HepG2 (cell line): ENCODE measurements at regions not wholly inside any gene's neighbourhood (a gene's known extent, or its start where the extent isn't known, plus 50 kb on each side); places are given as distances from the start of the nearest gene placed in this dataset.

ENCODE experiments used
- ATAC-seq: fragments of 200-7000 bp; cut with Tn5 transposase; 3 replicates; pipeline ENCODE4 v1.9.1; 2020; ENCODE audit warnings: mild to moderate bottlenecking, moderate library complexity
- BruUV-seq: library from RNA; stranded (reverse); fragments of 400-500 nt; replicated peaks from 2 replicates; lab custom pipeline; 2021; lab: Mats Ljungman, UMichigan
- CTCF ChIA-PET: fragments of 300-600 bp; formaldehyde crosslinking; extraction: SDS; loops from one replicate; lab custom pipeline; 2021; ENCODE audit warnings: low total read pairs, inconsistent platforms, low intra/inter-chr PET ratio; lab: Yijun Ruan, JAX
- POLR2A ChIA-PET: fragments of 350-600 bp; sonication (Branson Sonifier 250); formaldehyde crosslinking; loops from one replicate; lab custom pipeline; 2020; ENCODE audit warnings: antibody characterized with exemption, inconsistent platforms; lab: Yijun Ruan, JAX
- DNase-seq: peaks from one replicate; pipeline ENCODE4 v3.0.0-alpha.2; 2015; ENCODE audit warnings: low spot score
- FAIRE-seq: peaks from 3 replicates; lab custom pipeline; 2011; peaks lifted over from hg19 to GRCh38; lab: Jason Lieb, UNC
- H2AFZ ChIP-seq: one replicate; pipeline ENCODE4 v1.6.1; 2011; ENCODE audit warnings: low read length, inconsistent platforms
- H3K27ac ChIP-seq: fragments of 300-600 bp; 3 replicates; pipeline ENCODE4 v1.8.0; 2011; ENCODE audit warnings: mixed run types, mild to moderate bottlenecking, mixed read lengths, low read length, inconsistent platforms; ENCODE audit not compliant: insufficient read depth; ENCODE audit errors: extremely low read length
- H3K27me3 ChIP-seq, 2 experiments: fragments of 200-600 bp in 1 of 2; 2 replicates in 1 of 2; 3 replicates in 1 of 2; pipeline versions ENCODE4 v1.6.0 to v1.8.0; 2011; ENCODE audit warnings: low read length in 2 of 2, mild to moderate bottlenecking in 2 of 2, moderate library complexity in 2 of 2, inconsistent platforms in 1 of 2; ENCODE audit not compliant: insufficient read depth in 2 of 2, control insufficient read depth in 1 of 2
- H3K36me3 ChIP-seq, 2 experiments: fragments of 200-600 bp in 1 of 2; replicated peaks in 1 of 2; 2 replicates in 1 of 2; 3 replicates in 1 of 2; pipeline versions ENCODE4 v1.5.1 to v1.8.0; 2011; ENCODE audit warnings: low read length in 2 of 2, inconsistent platforms in 1 of 2; ENCODE audit not compliant: insufficient read depth in 2 of 2, control insufficient read depth in 1 of 2
- H3K4me1 ChIP-seq: 2 replicates; pipeline ENCODE4 v1.5.1; 2012; ENCODE audit warnings: low read length, inconsistent platforms; ENCODE audit not compliant: insufficient read depth
- H3K4me2 ChIP-seq: 2 replicates; pipeline ENCODE4 v1.6.0; 2011; ENCODE audit warnings: low read depth, low read length, inconsistent platforms
- H3K4me3 ChIP-seq, 3 experiments: fragments of 200-600 bp in 1 of 3; sonication (generic), shearing (Covaris generic) in 1 of 3; replicated peaks in 1 of 3; 2 replicates each; pipeline ENCODE4 v1.5.1; 2011 to 2016; ENCODE audit warnings: low read length in 3 of 3, inconsistent platforms in 2 of 3, low read depth in 2 of 3, mild to moderate bottlenecking in 2 of 3, control low read depth in 1 of 3, mixed read lengths in 1 of 3; ENCODE audit not compliant: insufficient read depth in 1 of 3
- H3K79me2 ChIP-seq: one replicate; pipeline ENCODE4 v1.6.1; 2011; ENCODE audit warnings: low read length, inconsistent platforms; ENCODE audit not compliant: insufficient read depth
- H3K9ac ChIP-seq: 2 replicates; pipeline ENCODE4 v1.6.0; 2011; ENCODE audit warnings: mild to moderate bottlenecking, low read depth, low read length, inconsistent platforms; ENCODE audit not compliant: insufficient read depth
- H3K9me3 ChIP-seq: 2 replicates; pipeline ENCODE4 v1.5.1; 2012; ENCODE audit warnings: mild to moderate bottlenecking, low read length
- H4K20me1 ChIP-seq: 2 replicates; pipeline ENCODE4 v1.6.0; 2011; ENCODE audit warnings: inconsistent platforms, mild to moderate bottlenecking, low read length, moderate library complexity; ENCODE audit not compliant: insufficient read depth
- AGO1 ChIP-seq: fragments of 200-400 bp; formaldehyde crosslinking; IDR thresholded peaks from 2 replicates; pipeline ENCODE4 v1.6.1; 2017; ENCODE audit warnings: mild to moderate bottlenecking, low read depth, low read length, moderate library complexity; ENCODE audit not compliant: poor library complexity, severe bottlenecking
- GLI4 ChIP-seq: sonication (generic); formaldehyde crosslinking; IDR thresholded peaks from 2 replicates; pipeline ENCODE4 v1.5.1; 2020; ENCODE audit warnings: missing genetic modification reagents, mild to moderate bottlenecking, moderate library complexity, borderline replicate concordance
- KDM1A ChIP-seq: IDR thresholded peaks from 2 replicates; pipeline ENCODE4 v1.6.1; 2016; ENCODE audit warnings: missing compliant biosample characterization
- NFE2L1 ChIP-seq: sonication (generic); formaldehyde crosslinking; IDR thresholded peaks from 2 replicates; pipeline ENCODE4 v1.4.0; 2020; ENCODE audit warnings: missing genetic modification reagents, mild to moderate bottlenecking, borderline replicate concordance
- NFIC ChIP-seq: IDR thresholded peaks from 2 replicates; pipeline ENCODE4 v1.6.1; 2012; ENCODE audit warnings: mild to moderate bottlenecking, low read length, inconsistent platforms
- PHF8 ChIP-seq: sonication (generic); formaldehyde crosslinking; IDR thresholded peaks from 2 replicates; pipeline ENCODE4 v1.5.0; 2020; ENCODE audit warnings: missing genetic modification reagents
- SOX13 ChIP-seq, 3 experiments: fragments of 450-650 bp in 1 of 3; sonication (generic) in 1 of 3; formaldehyde crosslinking in 1 of 3; IDR thresholded peaks in 2 of 3; conservative IDR thresholded peaks in 1 of 3; 2 replicates each; pipeline versions ENCODE4 v1.5.0 to v1.6.1; 2016 to 2020; ENCODE audit warnings: antibody characterized with exemption in 1 of 3, mild to moderate bottlenecking in 1 of 3, missing compliant biosample characterization in 1 of 3, missing genetic modification reagents in 1 of 3, moderate library complexity in 1 of 3
- SP1 ChIP-seq, 2 experiments: fragments of 450-650 bp in 1 of 2; sonication (generic) in 1 of 2; formaldehyde crosslinking in 1 of 2; IDR thresholded peaks; 2 replicates each; pipeline versions ENCODE4 v1.4.0 to v1.6.1; 2016 to 2020; ENCODE audit warnings: missing genetic modification reagents in 1 of 2
- ZBTB49 ChIP-seq: sonication (generic); formaldehyde crosslinking; IDR thresholded peaks from 2 replicates; pipeline ENCODE4 v1.4.0; 2020; ENCODE audit warnings: missing genetic modification reagents, borderline replicate concordance
- ZNF446 ChIP-seq: sonication (generic); formaldehyde crosslinking; IDR thresholded peaks from 2 replicates; pipeline ENCODE4 v1.5.0; 2020; ENCODE audit warnings: mild to moderate bottlenecking, missing genetic modification reagents
- ZNF782 ChIP-seq: sonication (generic); formaldehyde crosslinking; IDR thresholded peaks from 2 replicates; pipeline ENCODE4 v1.4.0; 2020; ENCODE audit warnings: missing genetic modification reagents, mild to moderate bottlenecking, borderline replicate concordance
- ZSCAN20 ChIP-seq: sonication (generic); formaldehyde crosslinking; IDR thresholded peaks from 2 replicates; pipeline ENCODE4 v1.4.0; 2020; ENCODE audit warnings: missing genetic modification reagents, mild to moderate bottlenecking, borderline replicate concordance
- WGBS: methylation state at CpG from one replicate; pipeline ENCODE4 v1.1.6; 2017; ENCODE audit warnings: low lambda C conversion rate; 5-methylcytosine and 5-hydroxymethylcytosine counted together
- in situ Hi-C: cut with HindIII; loops from 2 replicates; pipeline ENCODE4 v1.10.0; 2017; ENCODE audit warnings: low pct_unique_long_range_greater_than_20kb; ENCODE audit not compliant: extremely low pct_ligation_motif_present
- intact Hi-C: fragments of 100-400 bp; cut with micrococcal nuclease; formaldehyde crosslinking; loops from one replicate; pipeline ENCODE4 v1.10.0; 2022; ENCODE audit not compliant: unreplicated experiment

GRCh38 chr4:123825596-123826291, 429.1 kb downstream of the SPRY1 start:
- TF ChIP-seq NFIC (no peak), SP1 (IDR thresholded peaks at IDR 0.05) (no peak), SP1 (CRISPR knock-in tag; IDR thresholded peaks at IDR 0.05) (no peak), AGO1 (no peak), NFE2L1 (CRISPR knock-in tag) (no peak), ZNF782 (CRISPR knock-in tag) (no peak), ZNF446 (CRISPR knock-in tag) (no peak), SOX13 (IDR thresholded peaks at IDR 0.05) (no peak), SOX13 (CRISPR knock-in tag; conservative IDR thresholded peaks at IDR 0.05 in 1 of 2, IDR thresholded peaks at IDR 0.05 in 1 of 2) (no peak), GLI4 (CRISPR knock-in tag) (no peak), PHF8 (CRISPR knock-in tag) (no peak), ZBTB49 (CRISPR knock-in tag) (no peak), ZSCAN20 (CRISPR knock-in tag) (no peak), KDM1A (no peak)
- TF ChIP-seq, all 625 proteins: peak for 0
- WGBS, result 100% methylated on average over 1 of the region's 1 CpG
- H2AFZ ChIP-seq, result no peak overlapping the region
- ATAC-seq, result no peak
- no peaks in the 10 kb centered on the region; a peak in 1 of 5 replicates for H3K36me3 ChIP-seq
- POLR2A ChIA-PET, result interaction anchor here (0.5 kb wide), 1 partner anchor 606 kb away, joined by 3 read pairs; no protein-coding TSS in a partner anchor
- no peak for FAIRE-seq
- no peak overlapping the region for H3K27ac ChIP-seq
- no peaks in the 10 kb centered on the region for H4K20me1 ChIP-seq
- intact Hi-C loops (no loop called here), in situ Hi-C loops (no loop called here)
- H3K79me2 ChIP-seq, result no peaks in the 10 kb centered on the region
- BruUV-seq, result no TSS peak
- H3K27me3 ChIP-seq, result no peaks in the 10 kb centered on the region
- DNase-seq, result no peak
- H3K9ac ChIP-seq, result no peak overlapping the region
- peaks cover 36% of the 10 kb centered on the region for H3K4me1 ChIP-seq
- H3K9me3 ChIP-seq, result no peaks in the 10 kb centered on the region
- no peak overlapping the region for H3K4me3 ChIP-seq
- CTCF ChIA-PET, result no interaction called here
- no peak overlapping the region for H3K4me2 ChIP-seq
